GM12878 (cell line): ENCODE measurements at regions not wholly inside any gene's neighbourhood (a gene's known extent, or its start where the extent isn't known, plus 50 kb on each side); places are given as distances from the start of the nearest gene placed in this dataset.

ENCODE experiments used
- ATAC-seq: fragments of 200-7000 bp; cut with Tn5 transposase; 3 replicates; pipeline ENCODE4 v1.9.1; 2020; ENCODE audit warnings: mild to moderate bottlenecking, moderate library complexity
- BruUV-seq: library from RNA; stranded (reverse); fragments of 400-500 nt; replicated peaks from 2 replicates; lab custom pipeline; 2021; lab: Mats Ljungman, UMichigan
- CTCF ChIA-PET: fragments of 300-600 bp; sonication (Branson Sonifier 250); formaldehyde crosslinking; extraction: SDS; loops from one replicate; lab custom pipeline; 2021; ENCODE audit warnings: inconsistent platforms; lab: Yijun Ruan, JAX
- POLR2A ChIA-PET: fragments of 350-600 bp; formaldehyde crosslinking; extraction: SDS; loops from one replicate; lab custom pipeline; 2021; ENCODE audit warnings: inconsistent platforms; lab: Charles Lee
- RAD21 ChIA-PET: fragments of 300-600 bp; sonication (Branson Sonifier 250); formaldehyde crosslinking; loops from one replicate; lab custom pipeline; 2023; ENCODE audit warnings: antibody characterized with exemption; ENCODE audit not compliant: unreplicated experiment; lab: Charles Lee
- SMC1A ChIA-PET: fragments of 300-600 bp; sonication (Branson Sonifier 250); formaldehyde crosslinking; loops from one replicate; lab custom pipeline; 2023; ENCODE audit not compliant: unreplicated experiment, uncharacterized antibody; lab: Charles Lee
- DNase-seq: peaks from one replicate; pipeline ENCODE4 v3.0.0-alpha.2; 2011; ENCODE audit warnings: low read depth, low spot score
- FAIRE-seq: peaks from 3 replicates; lab custom pipeline; 2011; peaks lifted over from hg19 to GRCh38; lab: Jason Lieb, UNC
- H2AFZ ChIP-seq: 2 replicates; pipeline ENCODE4 v1.6.0; 2011; ENCODE audit warnings: low read depth, low read length, control low read depth; ENCODE audit not compliant: control insufficient read depth
- H3K27ac ChIP-seq: 2 replicates; pipeline ENCODE4 v1.5.1; 2011; ENCODE audit warnings: control low read depth; ENCODE audit not compliant: control insufficient read depth, insufficient read depth
- H3K27me3 ChIP-seq, 2 experiments: replicated peaks in 1 of 2; 2 replicates each; pipeline versions ENCODE4 v1.6.0 to v1.6.1; 2011; ENCODE audit warnings: low read length in 1 of 2; ENCODE audit not compliant: control insufficient read depth in 2 of 2, insufficient read depth in 2 of 2
- H3K36me3 ChIP-seq, 2 experiments: 2 replicates each; pipeline ENCODE4 v1.5.1; 2011; ENCODE audit warnings: low read length in 1 of 2; ENCODE audit not compliant: control insufficient read depth in 2 of 2, insufficient read depth in 2 of 2
- H3K4me1 ChIP-seq: 2 replicates; pipeline ENCODE4 v1.6.1; 2011; ENCODE audit warnings: mild to moderate bottlenecking, low read length, moderate library complexity, mixed read lengths; ENCODE audit not compliant: control insufficient read depth, insufficient read depth
- H3K4me2 ChIP-seq: 2 replicates; pipeline ENCODE4 v1.6.0; 2011; ENCODE audit warnings: control low read depth; ENCODE audit not compliant: control insufficient read depth, insufficient read depth
- H3K4me3 ChIP-seq: fragments of 200-600 bp; sonication (generic); 2 replicates; pipeline ENCODE4 v1.5.1; 2016
- H3K79me2 ChIP-seq: 2 replicates; pipeline ENCODE4 v1.6.0; 2011; ENCODE audit warnings: low read length; ENCODE audit not compliant: control insufficient read depth, insufficient read depth
- H3K9ac ChIP-seq: 2 replicates; pipeline ENCODE4 v1.8.0; 2011; ENCODE audit warnings: low read length, control low read depth, mixed read lengths; ENCODE audit not compliant: control insufficient read depth, insufficient read depth
- H3K9me3 ChIP-seq: replicated peaks from 3 replicates; pipeline ENCODE4 v1.5.1; 2011; ENCODE audit warnings: mild to moderate bottlenecking, low read length; ENCODE audit not compliant: control insufficient read depth, insufficient read depth
- H4K20me1 ChIP-seq: 2 replicates; pipeline ENCODE4 v1.6.0; 2011; ENCODE audit not compliant: control insufficient read depth, insufficient read depth
- ATF2 ChIP-seq: IDR thresholded peaks from 2 replicates; pipeline ENCODE4 v1.6.1; 2012; ENCODE audit warnings: low read length, inconsistent platforms
- ATF7 ChIP-seq: fragments of 450-650 bp; IDR thresholded peaks from 2 replicates; pipeline ENCODE4 v1.6.1; 2016; ENCODE audit warnings: low read depth, mild to moderate bottlenecking
- CBFB ChIP-seq: IDR thresholded peaks from 2 replicates; pipeline ENCODE4 v1.6.1; 2016; ENCODE audit warnings: antibody characterized with exemption, low read depth
- GABPA ChIP-seq: IDR thresholded peaks from 2 replicates; pipeline ENCODE4 v1.6.1; 2014; ENCODE audit warnings: antibody characterized with exemption, low read depth, mild to moderate bottlenecking, inconsistent platforms
- IRF3 ChIP-seq: fragments of 450-650 bp; IDR thresholded peaks from 2 replicates; pipeline ENCODE4 v1.6.1; 2014; ENCODE audit warnings: mild to moderate bottlenecking
- NBN ChIP-seq: fragments of 450-650 bp; IDR thresholded peaks from 2 replicates; pipeline ENCODE4 v1.6.1; 2016
- NFYA ChIP-seq: IDR thresholded peaks from 2 replicates; pipeline ENCODE4 v1.6.1; 2011; ENCODE audit warnings: low read depth, mild to moderate bottlenecking, low read length, improper control_type of control experiment, borderline replicate concordance
- PKNOX1 ChIP-seq: fragments of 450-650 bp; IDR thresholded peaks from 2 replicates; pipeline ENCODE4 v1.6.1; 2016; ENCODE audit warnings: mild to moderate bottlenecking
- PML ChIP-seq: IDR thresholded peaks from 2 replicates; pipeline ENCODE4 v1.6.1; 2012; ENCODE audit warnings: low read length, inconsistent platforms
- PRDM15 ChIP-seq: fragments of 450-650 bp; formaldehyde crosslinking; IDR thresholded peaks from 2 replicates; pipeline ENCODE4 v1.4.0; 2020; ENCODE audit warnings: mild to moderate bottlenecking, moderate library complexity
- USF2 ChIP-seq: IDR thresholded peaks from 2 replicates; pipeline ENCODE4 v1.6.1; 2011; ENCODE audit warnings: low read depth, low read length, improper control_type of control experiment, borderline replicate concordance
- ZBTB11 ChIP-seq: fragments of 450-650 bp; formaldehyde crosslinking; IDR thresholded peaks from 2 replicates; pipeline ENCODE4 v1.5.0; 2022; ENCODE audit warnings: mild to moderate bottlenecking, missing genetic modification characterization
- ZNF217 ChIP-seq: fragments of 450-650 bp; IDR thresholded peaks from 2 replicates; pipeline ENCODE4 v1.6.1; 2017; ENCODE audit warnings: antibody characterized with exemption, mild to moderate bottlenecking
- ZNF24 ChIP-seq: fragments of 450-650 bp; IDR thresholded peaks from 2 replicates; pipeline ENCODE4 v1.6.1; 2017; ENCODE audit warnings: antibody characterized with exemption, mild to moderate bottlenecking
- WGBS: methylation state at CpG from one replicate; pipeline ENCODE4 v1.1.6; 2016; ENCODE audit warnings: low lambda C conversion rate; ENCODE audit not compliant: insufficient replicate concordance, insufficient coverage; ENCODE audit errors: missing lambda C conversion rate; 5-methylcytosine and 5-hydroxymethylcytosine counted together
- in situ Hi-C: fragments of 300-500 bp; cut with MboI; formaldehyde crosslinking; loops from 9 replicates; pipeline ENCODE4 v1.14.3; 2018; ENCODE audit warnings: mixed read lengths
- intact Hi-C: fragments of 100-400 bp; cut with micrococcal nuclease; formaldehyde crosslinking; loops from one replicate; pipeline ENCODE4 v1.14.2; 2022; ENCODE audit not compliant: unreplicated experiment

- 0% methylated on average over 1 of the region's 1 CpG for WGBS
- TF ChIP-seq CBFB (no peak), NFYA (no peak), PKNOX1 (no peak), PRDM15 (no peak), ATF7 (no peak), ATF2 (no peak), ZNF217 (no peak), ZNF24 (no peak), GABPA (no peak), USF2 (no peak), ZBTB11 (CRISPR knock-in tag) (no peak), PML (no peak), IRF3 (no peak), NBN (no peak)
These were observed 388.0 kb downstream of the LMO7 start for GRCh38 chr13:76024151-76024550.

More at GRCh38 chr13:76024151-76024550, 388.0 kb downstream of the LMO7 start:
- H3K79me2 ChIP-seq: no peaks in the 10 kb centered on the region
- H3K9me3 ChIP-seq: no peaks in the 10 kb centered on the region
- no peak overlapping the region for H3K9ac ChIP-seq
- no peak overlapping the region for H3K27ac ChIP-seq
- intact Hi-C loops (no loop called here), in situ Hi-C loops (no loop called here)
- no peaks in the 10 kb centered on the region for H3K27me3 ChIP-seq
- ChIA-PET SMC1A (interaction anchor here (1.2 to 2.3 kb wide), 4 partner anchors 9 to 196 kb away, joined by 3 to 5 read pairs (median 4); no protein-coding TSS in a partner anchor), POLR2A (no interaction called here), RAD21 (no interaction called here), CTCF (interaction anchor here (1.3 to 2.3 kb wide), 6 partner anchors 22 to 328 kb away, joined by 3 to 11 read pairs (median 6); no protein-coding TSS in a partner anchor)
- H3K36me3 ChIP-seq: no peaks in the 10 kb centered on the region
- H3K4me3 ChIP-seq: no peak overlapping the region
- DNase-seq (no peak), FAIRE-seq (no peak), ATAC-seq (no peak)
- H3K4me2 ChIP-seq: no peak overlapping the region
- no peaks in the 10 kb centered on the region for H4K20me1 ChIP-seq
- BruUV-seq: no TSS peak
- H3K4me1 ChIP-seq: no peaks in the 10 kb centered on the region
- no peak overlapping the region for H2AFZ ChIP-seq
